ENCODE measurements at regions not wholly inside any gene's neighbourhood (a gene's known extent, or its start where the extent isn't known, plus 50 kb on each side); places are given as distances from the start of the nearest gene placed in this dataset.

DNA sequence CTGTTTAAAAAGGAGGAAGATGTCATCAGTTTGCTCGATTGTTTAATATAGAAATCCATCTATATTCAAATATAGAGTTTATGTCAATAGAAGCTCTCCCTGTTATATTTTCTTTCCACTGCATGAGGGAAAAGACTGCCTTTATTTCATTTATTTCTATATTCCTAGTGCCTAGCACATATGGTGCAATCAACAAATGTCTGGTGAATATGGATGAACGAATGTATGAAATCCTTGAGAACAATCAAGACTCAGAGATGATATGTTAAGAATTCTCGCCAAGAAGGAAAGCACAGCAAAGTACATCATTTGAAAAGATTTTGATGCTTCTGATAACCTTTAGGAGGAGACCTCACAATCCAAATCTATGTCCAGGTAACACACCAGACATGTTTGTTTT is 296.0 kb upstream of the LMO3 start:
- H3K4me3 Mint-ChIP-seq: no peak overlapping the region
- no peak overlapping the region for H3K27ac Mint-ChIP-seq
- peaks cover 17% of the 10 kb centered on the region for H3K9me3 Mint-ChIP-seq
- no peaks in the 10 kb centered on the region for H3K4me1 Mint-ChIP-seq
- no peaks in the 10 kb centered on the region for H3K36me3 Mint-ChIP-seq
- ATAC-seq (no peak), DNase-seq (ENCODE audit: low spot score in 2 of 2) (no peak)

DNA sequence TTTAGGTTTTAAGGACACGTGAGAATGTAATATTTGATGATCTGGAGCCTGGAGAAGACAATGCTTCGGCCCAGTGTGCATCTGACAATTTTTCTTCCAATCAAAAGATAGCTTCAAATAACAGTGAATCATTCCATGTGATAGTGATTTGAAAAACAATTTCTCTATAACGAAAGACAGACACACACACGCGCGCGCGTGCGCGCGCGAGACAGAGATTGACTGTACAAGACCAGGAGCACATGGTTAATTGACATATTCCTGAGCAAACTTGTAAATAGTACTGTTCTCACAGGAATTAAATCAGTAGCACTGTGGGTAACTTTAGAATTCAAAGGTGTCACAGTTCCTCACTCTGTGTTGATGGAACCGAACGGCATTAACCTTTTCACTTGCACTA is 287.5 kb upstream of the LMO3 start:
- Mint-ChIP-seq H3K27ac (no peak overlapping the region), H3K4me1 (no peaks in the 10 kb centered on the region), H3K4me3 (no peak overlapping the region), H3K9me3 (peaks cover 27% of the 10 kb centered on the region), H3K36me3 (no peaks in the 10 kb centered on the region)
- ATAC-seq: no peak
- no peak for DNase-seq (ENCODE audit: low spot score in 2 of 2)

DNA sequence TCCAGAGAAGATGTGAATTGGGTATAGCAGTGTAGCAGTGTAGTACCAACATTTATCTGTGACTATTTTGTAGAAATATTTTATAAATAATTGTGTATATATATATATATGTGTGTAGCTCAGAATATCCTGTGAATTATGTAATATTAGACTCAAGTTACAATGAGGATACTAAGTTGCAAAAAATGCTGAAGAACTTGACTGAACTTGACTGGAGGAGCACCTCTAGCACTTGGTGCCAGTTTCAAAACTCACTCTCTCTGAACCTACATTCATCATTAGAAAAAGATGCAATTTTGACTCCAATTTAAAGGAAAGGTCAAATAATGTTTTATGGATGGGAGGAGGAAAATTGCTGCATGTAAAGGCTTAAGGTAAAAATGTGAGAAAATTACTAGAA is 285.7 kb upstream of the LMO3 start:
- no peaks in the 10 kb centered on the region for H3K36me3 Mint-ChIP-seq
- no peak for ATAC-seq
- H3K4me3 Mint-ChIP-seq: no peak overlapping the region
- H3K9me3 Mint-ChIP-seq: peaks cover 27% of the 10 kb centered on the region
- H3K27ac Mint-ChIP-seq: no peak overlapping the region
- no peak for DNase-seq (ENCODE audit: low spot score in 2 of 2)
- no peaks in the 10 kb centered on the region for H3K4me1 Mint-ChIP-seq

DNA sequence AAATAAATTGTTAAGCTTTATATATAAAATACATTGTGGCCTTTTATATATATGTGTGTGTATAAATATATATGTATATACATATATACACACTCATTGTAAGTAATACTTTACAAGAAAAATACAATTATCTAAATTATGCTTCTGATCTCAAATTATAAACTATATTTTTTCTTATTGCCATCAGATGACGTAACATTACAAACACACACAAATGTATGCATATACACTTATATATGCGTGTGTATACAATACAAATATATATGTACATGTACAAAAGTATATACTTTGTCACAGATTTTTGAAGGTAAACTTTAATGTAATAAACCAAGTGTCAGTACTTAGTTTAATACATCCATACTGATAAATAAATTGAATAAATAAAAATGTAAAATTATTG is 278.9 kb upstream of the LMO3 start:
- DNase-seq (ENCODE audit: low spot score in 2 of 2) (no peak), ATAC-seq (no peak)
- Mint-ChIP-seq H3K4me1 (no peaks in the 10 kb centered on the region), H3K4me3 (no peak overlapping the region), H3K9me3 (peaks cover 25% of the 10 kb centered on the region), H3K27ac (no peak overlapping the region), H3K36me3 (no peaks in the 10 kb centered on the region)

DNA sequence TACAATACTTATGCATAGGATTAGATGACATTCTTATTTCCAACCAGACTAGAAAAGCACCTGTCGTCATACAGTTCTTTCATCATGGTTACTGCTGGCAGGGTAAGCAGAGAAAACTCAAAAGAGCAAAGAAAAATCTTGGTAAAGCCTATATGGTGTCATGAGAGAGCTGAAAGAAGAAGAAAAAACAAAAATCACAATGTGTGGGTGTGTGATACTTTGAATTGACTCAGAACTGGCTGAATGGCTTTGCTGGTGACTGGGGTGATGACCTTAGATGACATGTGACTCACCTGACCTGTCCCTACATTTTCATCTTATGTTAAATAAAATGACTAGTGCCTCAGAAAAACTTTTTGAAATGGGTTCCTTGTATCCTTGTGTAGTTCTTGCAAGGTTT is 278.1 kb upstream of the LMO3 start:
- Mint-ChIP-seq H3K4me3 (no peak overlapping the region), H3K36me3 (no peaks in the 10 kb centered on the region), H3K9me3 (peaks cover 21% of the 10 kb centered on the region), H3K27ac (no peak overlapping the region), H3K4me1 (no peaks in the 10 kb centered on the region)
- DNase-seq (ENCODE audit: low spot score in 2 of 2): no peak
- ATAC-seq: no peak

DNA sequence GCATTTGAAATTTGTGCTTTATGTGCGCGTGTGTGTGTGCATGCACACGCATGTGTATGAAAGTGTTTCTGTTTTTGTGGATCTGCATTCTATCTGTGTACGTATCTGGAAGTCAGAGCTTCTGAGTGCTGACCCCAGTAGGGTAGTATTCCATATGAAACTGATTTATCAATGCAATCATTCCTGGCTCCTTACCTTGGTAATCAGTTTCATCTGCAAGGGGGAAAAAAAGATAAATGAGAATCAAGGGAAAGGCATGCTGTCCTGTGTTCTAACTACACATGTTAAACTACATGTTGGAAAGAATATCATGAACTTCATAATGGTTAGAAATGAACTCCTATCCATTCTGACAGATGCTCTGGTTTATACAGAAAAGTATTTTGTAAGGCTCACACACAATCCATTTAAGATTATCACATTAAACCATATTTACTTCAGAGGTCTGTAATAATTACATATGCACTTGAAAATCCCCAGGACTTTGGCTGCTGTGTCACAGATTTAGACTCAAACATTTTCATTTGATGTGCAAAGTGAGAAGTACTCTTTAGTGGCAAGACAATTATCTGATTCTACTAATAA is 276.1 kb upstream of the LMO3 start:
- no peaks in the 10 kb centered on the region for H3K36me3 Mint-ChIP-seq
- H3K4me1 Mint-ChIP-seq: no peaks in the 10 kb centered on the region
- H3K4me3 Mint-ChIP-seq: no peak overlapping the region
- H3K9me3 Mint-ChIP-seq: peaks cover 10% of the 10 kb centered on the region
- no peak overlapping the region for H3K27ac Mint-ChIP-seq
- ATAC-seq: no peak
- DNase-seq (ENCODE audit: low spot score in 2 of 2): no peak

DNA sequence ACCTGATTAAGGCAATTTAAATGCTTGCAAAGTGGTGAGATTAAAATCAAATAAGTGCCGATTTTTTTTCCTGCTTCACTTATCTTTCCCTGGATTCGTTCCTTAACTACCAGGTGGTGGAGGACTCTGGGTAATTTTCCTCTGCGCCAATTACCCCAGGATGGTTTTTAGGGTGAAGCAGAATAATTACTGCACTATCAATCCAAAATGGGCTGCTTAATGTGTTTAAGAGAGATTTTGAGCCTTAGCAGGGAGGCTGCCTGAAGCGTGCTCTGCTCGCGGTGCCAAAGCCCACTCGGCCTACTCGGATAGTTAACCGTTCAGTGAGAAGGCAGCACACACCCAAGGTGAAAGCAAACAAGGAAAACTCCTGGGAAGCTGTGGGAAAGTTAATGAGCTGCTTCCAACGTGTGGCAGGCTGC is 274.9 kb upstream of the LMO3 start:
- H3K9me3 Mint-ChIP-seq: peaks cover 11% of the 10 kb centered on the region
- no peaks in the 10 kb centered on the region for H3K36me3 Mint-ChIP-seq
- DNase-seq (ENCODE audit: low spot score in 2 of 2) (no peak), ATAC-seq (no peak)
- no peak overlapping the region for H3K27ac Mint-ChIP-seq
- no peak overlapping the region for H3K4me3 Mint-ChIP-seq
- no peaks in the 10 kb centered on the region for H3K4me1 Mint-ChIP-seq

DNA sequence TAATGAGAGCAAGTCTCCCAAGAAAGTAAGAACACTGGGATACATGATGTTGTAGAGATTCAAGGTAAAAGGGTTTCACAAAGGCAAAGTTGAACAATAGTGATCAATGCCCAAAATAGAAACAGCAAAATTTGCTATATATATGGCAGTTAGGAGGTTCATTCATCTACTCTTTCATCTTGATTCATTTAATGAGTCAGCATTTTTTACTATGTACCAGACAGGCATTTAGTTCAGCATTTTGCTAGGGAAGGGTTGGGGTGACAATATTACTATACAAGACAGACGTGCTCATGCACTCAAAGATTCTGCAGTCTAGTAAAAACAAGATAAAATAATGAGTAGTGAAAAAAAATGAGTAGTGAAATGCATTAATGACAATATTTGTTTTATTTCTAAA is 264.9 kb upstream of the LMO3 start:
- Mint-ChIP-seq H3K27ac (no peak overlapping the region), H3K36me3 (no peaks in the 10 kb centered on the region), H3K4me3 (no peak overlapping the region), H3K9me3 (peaks cover 9% of the 10 kb centered on the region), H3K4me1 (no peaks in the 10 kb centered on the region)
- no peak for ATAC-seq
- DNase-seq (ENCODE audit: low spot score in 2 of 2): no peak

DNA sequence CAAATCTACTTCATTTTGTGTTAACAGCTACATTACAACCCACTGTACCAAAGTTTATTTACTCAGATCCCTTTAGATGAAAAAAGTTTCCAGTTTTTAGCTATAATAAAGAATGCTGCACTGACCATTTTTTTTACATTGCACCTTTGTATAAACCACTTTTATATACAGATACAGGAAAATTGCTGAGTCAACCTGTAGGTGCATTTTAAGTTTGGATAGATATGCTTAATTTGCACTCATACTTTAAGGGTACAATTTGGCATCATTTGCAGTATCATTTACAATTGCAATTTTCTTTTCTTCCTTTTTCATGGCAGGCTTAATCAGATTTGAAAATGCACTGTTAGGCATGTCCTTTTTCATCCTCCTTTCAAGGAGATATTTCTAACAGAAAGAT is 257.8 kb upstream of the LMO3 start:
- no peaks in the 10 kb centered on the region for H3K36me3 Mint-ChIP-seq
- DNase-seq (ENCODE audit: low spot score in 2 of 2) (no peak), ATAC-seq (no peak)
- H3K4me3 Mint-ChIP-seq: no peak overlapping the region
- no peak overlapping the region for H3K27ac Mint-ChIP-seq
- H3K9me3 Mint-ChIP-seq: peaks cover 5% of the 10 kb centered on the region
- H3K4me1 Mint-ChIP-seq: no peaks in the 10 kb centered on the region

DNA sequence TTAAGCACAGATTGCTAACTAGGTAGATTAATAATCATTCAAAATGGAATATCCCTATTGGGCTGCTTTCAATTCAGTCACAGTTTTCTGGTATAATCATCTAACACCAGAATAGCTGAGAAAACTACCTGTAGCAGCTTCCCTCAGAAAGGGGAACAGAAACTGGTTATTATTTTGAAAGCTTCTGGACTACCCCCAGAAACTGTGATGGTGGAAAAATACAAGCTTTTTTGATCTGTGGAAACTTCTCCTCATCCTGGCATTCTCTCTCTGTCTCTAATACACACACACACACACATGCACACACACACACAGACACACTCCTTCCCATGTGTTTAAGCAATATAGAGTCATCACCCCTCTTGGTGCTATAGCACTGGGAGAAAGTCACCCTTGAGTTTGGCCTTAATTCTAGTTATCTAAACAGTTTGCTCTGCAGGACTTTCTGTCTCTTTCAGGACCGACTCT is 251.5 kb upstream of the LMO3 start:
- ATAC-seq (no peak), DNase-seq (ENCODE audit: low spot score in 2 of 2) (no peak)
- no peak overlapping the region for H3K27ac Mint-ChIP-seq
- no peaks in the 10 kb centered on the region for H3K36me3 Mint-ChIP-seq
- no peaks in the 10 kb centered on the region for H3K4me1 Mint-ChIP-seq
- H3K4me3 Mint-ChIP-seq: no peak overlapping the region
- peaks cover 7% of the 10 kb centered on the region for H3K9me3 Mint-ChIP-seq

DNA sequence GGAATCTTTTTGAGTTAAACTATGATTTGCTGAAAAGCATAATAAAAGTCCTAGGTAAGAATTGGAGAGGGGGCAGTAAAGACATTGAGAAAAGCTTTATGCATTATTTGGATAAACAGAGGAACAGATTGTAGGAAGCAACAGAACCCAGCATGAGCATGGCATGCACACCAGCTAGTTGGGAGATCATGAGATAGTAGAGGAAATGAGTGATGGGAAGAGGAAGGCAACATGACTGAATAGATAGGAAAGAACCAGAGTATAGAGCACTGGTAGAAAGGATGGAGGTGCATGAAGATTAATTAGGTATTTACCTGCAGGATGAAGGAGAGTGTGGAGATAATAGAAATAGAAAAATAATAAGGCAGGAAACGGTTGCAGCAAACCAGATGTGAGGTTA is 248.5 kb upstream of the LMO3 start:
- ATAC-seq: no peak
- H3K4me1 Mint-ChIP-seq: no peaks in the 10 kb centered on the region
- H3K27ac Mint-ChIP-seq: no peak overlapping the region
- H3K36me3 Mint-ChIP-seq: no peaks in the 10 kb centered on the region
- H3K9me3 Mint-ChIP-seq: peaks cover 9% of the 10 kb centered on the region
- no peak overlapping the region for H3K4me3 Mint-ChIP-seq
- no peak for DNase-seq (ENCODE audit: low spot score in 2 of 2)

DNA sequence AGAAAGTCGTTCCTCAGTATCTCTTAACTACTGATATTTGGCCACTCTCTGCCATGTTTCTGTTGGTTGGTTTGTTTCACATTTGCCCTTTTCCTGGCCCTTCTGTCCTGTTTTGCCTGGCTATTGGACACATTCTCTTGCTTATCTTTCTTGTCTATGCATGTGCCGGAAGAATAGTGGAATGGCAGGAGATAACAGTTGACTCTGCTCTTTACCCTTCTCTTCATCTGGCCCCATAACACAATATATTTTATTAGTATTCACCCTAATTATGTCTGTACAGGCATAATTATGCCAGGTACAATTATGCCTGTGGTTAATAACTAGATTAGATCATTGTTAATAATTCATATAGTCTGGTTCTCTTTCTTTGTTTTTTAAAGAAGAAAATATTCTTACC is 243.5 kb upstream of the LMO3 start:
- Mint-ChIP-seq H3K4me3 (no peak overlapping the region), H3K27ac (no peak overlapping the region), H3K9me3 (peaks cover 15% of the 10 kb centered on the region), H3K36me3 (no peaks in the 10 kb centered on the region), H3K4me1 (no peaks in the 10 kb centered on the region)
- ATAC-seq (no peak), DNase-seq (ENCODE audit: low spot score in 2 of 2) (no peak)

DNA sequence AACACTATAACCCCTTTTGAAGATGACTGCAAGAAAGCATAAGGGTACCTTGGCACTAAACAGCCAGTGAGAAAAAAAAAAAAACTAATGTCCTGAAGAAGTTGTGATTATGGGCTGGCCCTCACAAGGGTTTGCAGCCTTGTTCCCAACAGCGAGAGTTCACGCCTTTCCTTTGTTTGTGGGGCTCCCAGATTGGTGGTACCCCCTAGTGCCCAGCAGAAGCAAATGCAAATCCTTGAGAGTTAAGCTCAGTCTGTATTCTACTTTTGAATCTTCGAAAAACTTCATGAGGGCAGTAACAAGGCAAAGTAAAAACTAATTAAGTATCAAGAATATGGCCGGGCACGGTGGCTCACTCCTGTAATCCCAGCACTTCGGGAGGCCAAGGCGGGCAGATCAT is 238.9 kb upstream of the LMO3 start:
- no peaks in the 10 kb centered on the region for H3K36me3 Mint-ChIP-seq
- ATAC-seq (no peak), DNase-seq (ENCODE audit: low spot score in 2 of 2) (no peak)
- peaks cover 18% of the 10 kb centered on the region for H3K9me3 Mint-ChIP-seq
- no peak overlapping the region for H3K27ac Mint-ChIP-seq
- H3K4me1 Mint-ChIP-seq: no peaks in the 10 kb centered on the region
- no peak overlapping the region for H3K4me3 Mint-ChIP-seq

DNA sequence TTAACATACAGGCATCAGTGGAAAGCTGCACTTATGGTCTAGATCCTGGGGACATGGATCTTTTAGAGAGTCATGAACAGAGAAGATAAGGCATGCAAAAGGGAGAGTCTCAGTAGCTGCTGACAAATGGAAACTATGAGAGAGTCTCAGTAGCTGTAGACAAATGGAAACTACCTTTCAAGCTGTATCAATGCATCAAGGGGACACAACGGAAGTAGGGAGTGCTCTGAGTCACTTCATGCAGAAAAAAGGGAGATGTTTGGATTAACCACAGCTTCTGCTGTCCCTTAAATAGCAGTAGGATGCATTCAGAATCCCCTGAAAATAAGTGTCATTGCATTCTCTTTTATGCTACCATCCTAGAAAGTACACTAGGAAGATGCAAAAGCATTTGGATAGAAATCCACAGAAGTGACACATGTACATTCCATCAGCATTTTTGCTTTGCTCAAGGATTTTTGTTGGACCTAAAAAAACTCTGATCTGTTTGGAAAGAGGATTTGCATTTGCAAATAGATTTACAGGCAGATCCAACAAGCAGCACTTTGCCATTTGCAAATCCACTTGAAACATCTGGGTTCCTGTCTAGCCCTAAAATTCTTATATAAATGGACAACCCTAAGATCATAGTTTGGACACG is 227.5 kb upstream of the LMO3 start:
- Mint-ChIP-seq H3K27ac (no peak overlapping the region), H3K9me3 (peaks cover 28% of the 10 kb centered on the region), H3K36me3 (no peaks in the 10 kb centered on the region), H3K4me1 (no peaks in the 10 kb centered on the region), H3K4me3 (no peak overlapping the region)
- DNase-seq (ENCODE audit: low spot score in 2 of 2) (no peak), ATAC-seq (no peak)

DNA sequence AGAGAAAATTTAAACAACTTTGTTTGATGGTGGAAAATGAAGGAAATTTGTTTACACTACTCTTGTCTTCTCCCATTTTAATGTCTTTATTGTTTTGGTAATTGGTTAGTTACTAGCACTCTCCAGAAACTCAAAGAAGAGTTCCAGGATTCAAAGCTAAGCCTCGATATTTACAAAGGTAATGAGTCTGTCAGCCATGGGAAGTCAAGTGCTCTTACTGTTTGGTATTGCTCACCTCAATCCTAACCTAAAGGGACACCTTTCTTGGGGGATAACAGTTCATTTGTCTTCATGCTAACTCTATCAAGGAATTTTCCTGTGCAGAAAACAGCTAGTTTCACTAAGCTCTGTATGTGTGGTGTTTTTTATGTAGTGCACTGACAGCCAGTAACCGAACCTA is 222.9 kb upstream of the LMO3 start:
- ATAC-seq: no peak
- DNase-seq (ENCODE audit: low spot score in 2 of 2): no peak
- no peaks in the 10 kb centered on the region for H3K4me1 Mint-ChIP-seq
- H3K36me3 Mint-ChIP-seq: no peaks in the 10 kb centered on the region
- H3K4me3 Mint-ChIP-seq: no peak overlapping the region
- H3K27ac Mint-ChIP-seq: no peak overlapping the region
- H3K9me3 Mint-ChIP-seq: peaks cover 36% of the 10 kb centered on the region

DNA sequence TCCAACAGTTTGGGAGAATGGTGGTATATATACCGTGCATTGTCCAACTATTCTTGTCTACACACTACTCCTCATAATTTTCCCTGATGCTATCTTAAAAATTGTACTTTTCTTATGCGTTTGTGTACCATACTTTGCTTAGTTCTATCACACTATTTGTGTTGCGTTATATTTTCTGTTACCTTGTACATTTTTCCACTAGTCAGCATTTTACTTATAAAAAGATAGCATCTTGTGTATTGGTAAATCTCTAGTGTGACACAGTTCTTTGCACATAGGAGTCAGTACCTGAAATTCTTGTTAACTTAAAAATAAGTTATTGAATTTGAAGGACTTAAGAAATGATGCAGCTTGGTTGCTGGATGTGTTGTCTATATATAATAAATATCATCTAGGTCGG is 201.8 kb upstream of the LMO3 start:
- no peaks in the 10 kb centered on the region for H3K4me1 Mint-ChIP-seq
- ATAC-seq (no peak), DNase-seq (ENCODE audit: low spot score in 2 of 2) (no peak)
- peaks cover 32% of the 10 kb centered on the region for H3K9me3 Mint-ChIP-seq
- H3K4me3 Mint-ChIP-seq: no peak overlapping the region
- H3K27ac Mint-ChIP-seq: no peak overlapping the region
- no peaks in the 10 kb centered on the region for H3K36me3 Mint-ChIP-seq

DNA sequence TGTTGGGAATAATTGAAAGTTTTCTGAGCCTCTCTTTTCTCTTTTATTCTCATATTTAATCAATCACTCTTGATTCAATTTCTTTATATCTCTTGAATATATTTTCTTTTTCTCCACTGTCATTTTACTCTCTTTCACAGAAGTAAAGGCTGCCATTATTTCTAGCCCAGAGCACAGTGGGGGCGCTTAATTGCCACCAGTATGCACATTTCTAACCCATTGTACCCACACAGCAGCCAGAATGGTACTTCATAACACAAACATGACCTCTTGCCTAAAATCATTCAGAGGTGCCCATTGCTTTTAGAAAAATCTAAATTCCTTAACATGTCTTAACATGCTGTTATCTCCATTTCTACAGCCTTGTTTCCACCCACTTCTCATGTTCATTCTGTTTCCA is 190.2 kb upstream of the LMO3 start:
- H3K36me3 Mint-ChIP-seq: no peaks in the 10 kb centered on the region

More for the DNA sequence above, 190.2 kb upstream of the LMO3 start:
- Mint-ChIP-seq H3K27ac (no peak overlapping the region), H3K4me1 (no peaks in the 10 kb centered on the region), H3K9me3 (peaks cover 36% of the 10 kb centered on the region), H3K4me3 (no peak overlapping the region)
- DNase-seq (ENCODE audit: low spot score in 2 of 2) (no peak), ATAC-seq (no peak)
